Renal pelvis (tissue), 1 donor: ENCODE measurements at regions not wholly inside any gene's neighbourhood (a gene's known extent, or its start where the extent isn't known, plus 50 kb on each side); places are given as distances from the start of the nearest gene placed in this dataset.
"Not testable (repeated sequence)": the region's sequence is repeated elsewhere in the genome, so short reads cannot be mapped to it uniquely, and the experiment has no call there.

Experiments
- DNase-seq: peaks from one replicate; pipeline ENCODE4 v3.0.0-alpha.2; 2013

- DNase-seq, result no peak
Measured at GRCh38 chr6:15770347-15771143, 107.7 kb upstream of the DTNBP1 start.

- no peak for DNase-seq
Measured at GRCh38 chr6:15769511-15770018, 106.7 kb upstream of the DTNBP1 start.

- DNase-seq, result no peak
Measured at GRCh38 chr6:15768999-15769398, 106.2 kb upstream of the DTNBP1 start.

GRCh38 chr6:15763837-15764236, 101.0 kb upstream of the DTNBP1 start:
- DNase-seq, result peak; percentile 39

GRCh38 chr6:15763364-15763763, 100.5 kb upstream of the DTNBP1 start:
- no peak for DNase-seq

- no peak for DNase-seq
Measured at GRCh38 chr6:15761045-15761502, 98.2 kb upstream of the DTNBP1 start.

- no peak for DNase-seq
Measured at GRCh38 chr6:15758631-15759215, 95.9 kb upstream of the DTNBP1 start.

GRCh38 chr6:15755526-15755925, 92.7 kb upstream of the DTNBP1 start:
- DNase-seq, result no peak

- no peak for DNase-seq
Measured at GRCh38 chr6:15754706-15755079, 91.9 kb upstream of the DTNBP1 start.

GRCh38 chr6:15754035-15754705, 91.3 kb upstream of the DTNBP1 start:
- no peak for DNase-seq

GRCh38 chr6:15752820-15753219, 90.0 kb upstream of the DTNBP1 start:
- DNase-seq, result no peak

GRCh38 chr6:15751721-15752350, 89.0 kb upstream of the DTNBP1 start:
- DNase-seq, result no peak

GRCh38 chr6:15748341-15748740, 85.5 kb upstream of the DTNBP1 start:
- DNase-seq, result no peak

- DNase-seq, result no peak
Measured at GRCh38 chr6:15747354-15747883, 84.6 kb upstream of the DTNBP1 start.

GRCh38 chr6:15745781-15746180, 83.0 kb upstream of the DTNBP1 start:
- no peak for DNase-seq

- no peak for DNase-seq
Measured at GRCh38 chr6:15744818-15745402, 82.1 kb upstream of the DTNBP1 start.

GRCh38 chr6:15742013-15742412, 79.2 kb upstream of the DTNBP1 start:
- DNase-seq, result not testable (repeated sequence)

GRCh38 chr6:15741405-15741804, 78.6 kb upstream of the DTNBP1 start:
- no peak for DNase-seq

GRCh38 chr6:15739867-15740266, 77.0 kb upstream of the DTNBP1 start:
- DNase-seq, result no peak

GRCh38 chr6:15739353-15739752, 76.5 kb upstream of the DTNBP1 start:
- no peak for DNase-seq

- DNase-seq, result not testable (repeated sequence)
Measured at GRCh38 chr6:15738195-15738594, 75.4 kb upstream of the DTNBP1 start.

- no peak for DNase-seq
Measured at GRCh38 chr6:15736297-15736696, 73.5 kb upstream of the DTNBP1 start.
